Hepatocyte (in vitro differentiated cells): ENCODE measurements at regions not wholly inside any gene's neighbourhood (a gene's known extent, or its start where the extent isn't known, plus 50 kb on each side); places are given as distances from the start of the nearest gene placed in this dataset.

Source experiments
- CTCF ChIP-seq: fragments of 200-600 bp; sonication (generic); IDR thresholded peaks from 2 replicates; pipeline ENCODE4 v1.5.1; 2016; ENCODE audit warnings: antibody characterized with exemption, mild to moderate bottlenecking; ENCODE audit not compliant: poor library complexity
- EZH2 ChIP-seq: fragments of 200-600 bp; sonication (generic); IDR thresholded peaks from 2 replicates; pipeline ENCODE4 v1.6.1; 2016; ENCODE audit warnings: antibody characterized with exemption, mild to moderate bottlenecking, borderline replicate concordance

- TF ChIP-seq CTCF (no peak), EZH2 (no peak)
Observed at GRCh38 chr22:48398181-48398905, 1429.3 kb downstream of the BRD1 start.
